Activated naive CD4-positive, alpha-beta T cell treated with anti-CD3 and anti-CD28 coated beads, Interleukin-2, amount 10 ng/mL, durations not matched to agents 7 days and 5 days (primary cell): ENCODE measurements at regions not wholly inside any gene's neighbourhood (a gene's known extent, or its start where the extent isn't known, plus 50 kb on each side); places are given as distances from the start of the nearest gene placed in this dataset.

Source experiments
- CTCF ChIA-PET: fragments of 350-600 bp; sonication (Branson Sonifier 250); formaldehyde crosslinking; loops from one replicate; lab custom pipeline; 2021; ENCODE audit warnings: antibody characterized with exemption; lab: Charles Lee
- DNase-seq: peaks from one replicate; pipeline ENCODE4 v3.0.0-alpha.2; 2020
- H3K27ac Mint-ChIP-seq: one replicate; pipeline ENCODE4 v1.8.0; 2021; ENCODE audit warnings: mild to moderate bottlenecking, moderate library complexity, mixed read lengths
- H3K27me3 Mint-ChIP-seq: one replicate; pipeline ENCODE4 v1.8.0; 2021; ENCODE audit warnings: mild to moderate bottlenecking, mixed read lengths
- H3K36me3 Mint-ChIP-seq: one replicate; pipeline ENCODE4 v1.8.0; 2021; ENCODE audit warnings: mixed read lengths
- H3K4me1 Mint-ChIP-seq: one replicate; pipeline ENCODE4 v1.8.0; 2021; ENCODE audit warnings: mixed read lengths
- H3K4me3 Mint-ChIP-seq: one replicate; pipeline ENCODE4 v1.8.0; 2021; ENCODE audit warnings: mild to moderate bottlenecking, moderate library complexity, mixed read lengths
- H3K9me3 Mint-ChIP-seq: one replicate; pipeline ENCODE4 v1.8.0; 2021; ENCODE audit warnings: mixed read lengths

- DNase-seq: no peak
- CTCF ChIA-PET: interaction anchor here (1.2 to 8.0 kb wide), 2 partner anchors 108 to 138 kb away, joined by 4 to 128 read pairs; no protein-coding TSS in a partner anchor
- H3K27ac Mint-ChIP-seq: peak overlapping the region; percentile 62
- peaks cover 84% of the 10 kb centered on the region for H3K4me1 Mint-ChIP-seq
- H3K36me3 Mint-ChIP-seq: peaks cover 70% of the 10 kb centered on the region
- no peak overlapping the region for H3K4me3 Mint-ChIP-seq
- H3K27me3 Mint-ChIP-seq: no peaks in the 10 kb centered on the region
- H3K9me3 Mint-ChIP-seq: no peaks in the 10 kb centered on the region
Measured at GRCh38 chr7:130900471-130901076, 166.6 kb upstream of the KLF14 start.

GRCh38 chr7:130901209-130901783 is 167.3 kb upstream of the KLF14 start:
- Mint-ChIP-seq H3K27ac (peak overlapping the region; percentile 76), H3K36me3 (peaks cover 63% of the 10 kb centered on the region), H3K27me3 (no peaks in the 10 kb centered on the region), H3K9me3 (no peaks in the 10 kb centered on the region), H3K4me3 (no peak overlapping the region), H3K4me1 (peaks cover 82% of the 10 kb centered on the region)
- no peak for DNase-seq
- CTCF ChIA-PET: no interaction called here

- H3K27me3 Mint-ChIP-seq: no peaks in the 10 kb centered on the region
- H3K4me1 Mint-ChIP-seq: peaks cover 81% of the 10 kb centered on the region
- CTCF ChIA-PET: interaction anchor here (0.7 to 2.3 kb wide), 3 partner anchors 11 to 137 kb away, joined by 3 to 7 read pairs (median 3); no protein-coding TSS in a partner anchor
- H3K4me3 Mint-ChIP-seq: no peak overlapping the region
- H3K9me3 Mint-ChIP-seq: no peaks in the 10 kb centered on the region
- no peak for DNase-seq
- H3K27ac Mint-ChIP-seq: peak overlapping the region; percentile 76
- H3K36me3 Mint-ChIP-seq: peaks cover 60% of the 10 kb centered on the region
Measured at GRCh38 chr7:130902755-130903357, 168.8 kb upstream of the KLF14 start.

GRCh38 chr7:130903358-130903974 is 169.5 kb upstream of the KLF14 start:
- CTCF ChIA-PET: interaction anchor here (0.7 to 2.3 kb wide), 6 partner anchors 10 to 137 kb away, joined by 3 to 7 read pairs (median 4); no protein-coding TSS in a partner anchor
- Mint-ChIP-seq H3K4me1 (peaks cover 77% of the 10 kb centered on the region), H3K27me3 (no peaks in the 10 kb centered on the region), H3K36me3 (peaks cover 56% of the 10 kb centered on the region), H3K27ac (peak overlapping the region; percentile 77), H3K9me3 (no peaks in the 10 kb centered on the region), H3K4me3 (no peak overlapping the region)
- no peak for DNase-seq

GRCh38 chr7:130904031-130904757 is 170.2 kb upstream of the KLF14 start:
- Mint-ChIP-seq H3K36me3 (peaks cover 61% of the 10 kb centered on the region), H3K27ac (peak overlapping the region; percentile 77), H3K4me1 (peaks cover 80% of the 10 kb centered on the region), H3K27me3 (no peaks in the 10 kb centered on the region), H3K9me3 (no peaks in the 10 kb centered on the region), H3K4me3 (no peak overlapping the region)
- CTCF ChIA-PET: interaction anchor here (1.0 to 2.3 kb wide), 8 partner anchors 8 to 136 kb away, joined by 3 to 10 read pairs (median 4); no protein-coding TSS in a partner anchor
- no peak for DNase-seq

- H3K27me3 Mint-ChIP-seq: no peaks in the 10 kb centered on the region
Measured at GRCh38 chr7:130904792-130905191, 170.8 kb upstream of the KLF14 start.

GRCh38 chr7:130906575-130906974 is 172.6 kb upstream of the KLF14 start:
- Mint-ChIP-seq H3K4me1 (peaks cover 83% of the 10 kb centered on the region), H3K27me3 (no peaks in the 10 kb centered on the region)
- no peak for DNase-seq

More at GRCh38 chr7:130904792-130905191, 170.8 kb upstream of the KLF14 start:
- DNase-seq: no peak
- peaks cover 80% of the 10 kb centered on the region for H3K4me1 Mint-ChIP-seq
- H3K36me3 Mint-ChIP-seq: peaks cover 61% of the 10 kb centered on the region
- H3K4me3 Mint-ChIP-seq: no peak overlapping the region
- H3K9me3 Mint-ChIP-seq: no peaks in the 10 kb centered on the region
- peak overlapping the region; percentile 77 for H3K27ac Mint-ChIP-seq
- CTCF ChIA-PET: interaction anchor here (1.0 to 2.1 kb wide), 7 partner anchors 8 to 136 kb away, joined by 3 to 10 read pairs (median 4); no protein-coding TSS in a partner anchor

GRCh38 chr7:130907439-130907838 is 173.4 kb upstream of the KLF14 start:
- no peaks in the 10 kb centered on the region for H3K9me3 Mint-ChIP-seq
- CTCF ChIA-PET: interaction anchor here (0.9 kb wide), 1 partner anchor 12 kb away, joined by 3 read pairs; no protein-coding TSS in a partner anchor
- peaks cover 83% of the 10 kb centered on the region for H3K4me1 Mint-ChIP-seq
- H3K27ac Mint-ChIP-seq: peak overlapping the region; percentile 29
- no peak overlapping the region for H3K4me3 Mint-ChIP-seq
- DNase-seq: no peak
- H3K27me3 Mint-ChIP-seq: no peaks in the 10 kb centered on the region
- H3K36me3 Mint-ChIP-seq: peaks cover 64% of the 10 kb centered on the region

More at GRCh38 chr7:130906575-130906974, 172.6 kb upstream of the KLF14 start:
- CTCF ChIA-PET: interaction anchor here (0.9 kb wide), 1 partner anchor 10 kb away, joined by 7 read pairs; no protein-coding TSS in a partner anchor
- Mint-ChIP-seq H3K4me3 (no peak overlapping the region), H3K9me3 (no peaks in the 10 kb centered on the region), H3K27ac (no peak overlapping the region), H3K36me3 (peaks cover 63% of the 10 kb centered on the region)

GRCh38 chr7:130908345-130909160 is 174.5 kb upstream of the KLF14 start:
- Mint-ChIP-seq H3K27ac (peak overlapping the region; percentile 68), H3K36me3 (peaks cover 58% of the 10 kb centered on the region), H3K27me3 (no peaks in the 10 kb centered on the region), H3K9me3 (no peaks in the 10 kb centered on the region), H3K4me3 (no peak overlapping the region), H3K4me1 (peaks cover 76% of the 10 kb centered on the region)
- CTCF ChIA-PET: interaction anchor here (5.9 kb wide), 1 partner anchor 12 kb away, joined by 45 read pairs; no protein-coding TSS in a partner anchor
- DNase-seq: no peak

- DNase-seq: no peak
- Mint-ChIP-seq H3K4me1 (peaks cover 76% of the 10 kb centered on the region), H3K27me3 (no peaks in the 10 kb centered on the region), H3K4me3 (peak overlapping the region; percentile 83), H3K36me3 (peaks cover 51% of the 10 kb centered on the region), H3K9me3 (no peaks in the 10 kb centered on the region), H3K27ac (peak overlapping the region; percentile 68)
- CTCF ChIA-PET: interaction anchor here (0.8 to 5.9 kb wide), 3 partner anchors 10 to 35 kb away, joined by 3 to 45 read pairs (median 4); no protein-coding TSS in a partner anchor
Measured at GRCh38 chr7:130909161-130909836, 175.3 kb upstream of the KLF14 start.

- peaks cover 82% of the 10 kb centered on the region for H3K4me1 Mint-ChIP-seq
- no peaks in the 10 kb centered on the region for H3K9me3 Mint-ChIP-seq
- H3K36me3 Mint-ChIP-seq: peaks cover 53% of the 10 kb centered on the region
- no peak for DNase-seq
- H3K4me3 Mint-ChIP-seq: peak overlapping the region; percentile 83
- no peaks in the 10 kb centered on the region for H3K27me3 Mint-ChIP-seq
- CTCF ChIA-PET: interaction anchor here (0.8 to 5.9 kb wide), 4 partner anchors 11 to 72 kb away, joined by 3 to 45 read pairs (median 5); no protein-coding TSS in a partner anchor
- H3K27ac Mint-ChIP-seq: peak overlapping the region; percentile 68
Measured at GRCh38 chr7:130909881-130910672, 176.1 kb upstream of the KLF14 start.
